ENCODE measurements at regions not wholly inside any gene's neighbourhood (a gene's known extent, or its start where the extent isn't known, plus 50 kb on each side); places are given as distances from the start of the nearest gene placed in this dataset.
"Not testable (repeated sequence)": the region's sequence is repeated elsewhere in the genome, so short reads cannot be mapped to it uniquely, and the experiment has no call there.

GRCh38 chr14:27757642-27758041 lies 1008.9 kb upstream of the FOXG1 start:
- DNase-seq (ENCODE audit: low read depth): not testable (repeated sequence)

- DNase-seq (ENCODE audit: low read depth): not testable (repeated sequence)
Measured at GRCh38 chr14:27760367-27760766, 1006.2 kb upstream of the FOXG1 start.

GRCh38 chr14:27799066-27800028 lies 967.2 kb upstream of the FOXG1 start:
- not testable (repeated sequence) for DNase-seq (ENCODE audit: low read depth)

- DNase-seq (ENCODE audit: low read depth): not testable (repeated sequence)
Measured at GRCh38 chr14:27817746-27818430, 948.7 kb upstream of the FOXG1 start.

GRCh38 chr14:27826149-27826548 lies 940.4 kb upstream of the FOXG1 start:
- not testable (repeated sequence) for DNase-seq (ENCODE audit: low read depth)

- not testable (repeated sequence) for DNase-seq (ENCODE audit: low read depth)
Measured at GRCh38 chr14:27831978-27832377, 934.6 kb upstream of the FOXG1 start.

- not testable (repeated sequence) for DNase-seq (ENCODE audit: low read depth)
Measured at GRCh38 chr14:27833001-27833400, 933.6 kb upstream of the FOXG1 start.

DNA sequence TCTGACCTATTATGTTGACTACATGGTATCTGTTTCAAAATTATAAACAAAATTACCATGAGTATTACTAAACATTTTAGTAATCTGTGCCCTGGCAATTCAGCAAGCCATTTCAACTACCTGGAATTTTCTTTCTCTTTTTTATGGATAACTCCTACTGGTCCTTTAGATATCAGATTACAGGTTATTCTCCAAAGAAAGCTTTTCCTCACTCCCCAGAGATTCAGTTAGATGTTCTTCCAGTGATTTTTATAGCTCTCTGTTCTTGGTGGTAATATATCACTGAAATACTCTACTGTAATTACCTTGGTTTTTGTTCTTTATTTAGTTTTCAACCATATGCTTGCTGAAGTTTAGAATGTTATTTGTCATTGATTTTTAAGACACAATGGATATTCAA lies 930.2 kb upstream of the FOXG1 start:
- DNase-seq (ENCODE audit: low read depth): no peak

- DNase-seq (ENCODE audit: low read depth): no peak
Measured at GRCh38 chr14:27845241-27845850, 921.2 kb upstream of the FOXG1 start.

DNA sequence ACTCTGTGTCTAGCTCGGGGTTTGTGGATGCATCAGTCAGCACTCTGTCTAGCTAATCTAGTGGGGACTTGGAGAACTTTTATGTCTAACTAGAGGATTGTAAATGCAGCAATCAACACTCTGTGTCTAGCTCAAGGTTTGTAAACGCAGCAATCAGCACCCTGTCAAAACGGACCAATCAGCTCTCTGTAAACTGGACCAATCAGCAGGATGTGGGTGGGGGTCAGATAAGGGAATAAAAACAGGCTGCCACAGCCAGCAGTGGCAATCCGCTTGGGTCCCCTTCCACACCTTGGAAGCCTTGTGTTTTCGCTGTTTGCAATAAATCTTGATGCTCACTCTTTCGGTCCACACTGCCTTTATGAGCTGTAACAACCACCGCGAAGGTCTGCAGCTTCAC lies 920.7 kb upstream of the FOXG1 start:
- DNase-seq (ENCODE audit: low read depth): no peak

DNA sequence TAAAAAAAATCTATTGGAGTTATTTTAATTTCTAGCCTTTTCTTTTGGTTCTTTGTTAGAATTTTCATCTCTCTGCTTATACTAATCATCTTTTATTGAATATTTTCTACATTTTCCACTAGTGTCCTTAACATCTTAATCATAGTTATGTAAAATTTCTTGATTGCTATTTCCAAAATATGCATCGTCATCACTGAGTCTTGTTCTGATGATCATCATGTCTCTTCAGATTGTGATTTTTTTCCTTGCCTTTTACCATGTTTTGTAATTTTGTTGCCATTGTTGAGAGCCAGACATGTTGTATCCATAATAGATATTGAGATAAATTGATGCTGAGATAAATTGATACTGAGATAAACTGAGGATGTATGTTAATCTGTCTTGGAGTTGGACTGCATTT lies 919.1 kb upstream of the FOXG1 start:
- DNase-seq (ENCODE audit: low read depth): not testable (repeated sequence)

DNA sequence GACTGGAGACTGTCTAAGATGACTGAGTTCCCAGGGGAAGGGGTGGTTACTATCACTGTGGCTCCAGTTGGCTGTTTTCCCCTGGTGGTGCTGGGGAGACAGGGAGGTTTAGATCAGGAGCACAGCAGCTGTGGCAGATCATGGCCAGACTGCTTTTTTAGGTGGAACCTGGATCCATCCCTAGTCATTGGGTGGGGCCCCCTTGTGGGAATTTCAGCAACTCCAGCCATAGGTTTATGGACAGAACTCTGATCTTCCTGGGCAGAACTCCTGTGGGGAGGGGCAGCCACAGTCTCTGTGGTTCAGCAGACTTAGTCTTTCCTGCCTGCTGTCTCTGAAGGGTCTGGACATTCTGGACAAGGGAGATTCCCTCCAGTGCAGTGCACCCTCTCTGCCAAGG lies 917.4 kb upstream of the FOXG1 start:
- DNase-seq (ENCODE audit: low read depth): not testable (repeated sequence)

DNA sequence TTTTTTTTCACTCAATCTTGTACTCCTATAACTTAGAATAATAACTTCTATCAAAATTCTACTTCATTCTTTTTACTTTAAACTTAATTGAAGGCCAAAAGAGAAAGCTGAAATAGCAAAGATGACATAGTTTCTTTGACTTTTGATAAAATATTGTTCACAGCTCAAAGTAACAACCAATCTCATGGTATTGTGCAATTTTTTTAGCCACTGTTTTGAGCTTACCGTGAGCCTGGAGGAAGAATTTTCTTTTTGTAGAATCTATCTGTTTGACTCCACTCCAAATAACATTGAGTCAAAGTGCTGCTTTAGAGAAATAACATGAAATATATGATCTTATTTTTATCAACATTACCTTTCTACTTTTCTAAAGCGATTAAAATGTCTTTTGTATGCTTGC lies 903.9 kb upstream of the FOXG1 start:
- DNase-seq (ENCODE audit: low read depth): no peak

- DNase-seq (ENCODE audit: low read depth): no peak
Measured at GRCh38 chr14:27863166-27863565, 903.4 kb upstream of the FOXG1 start.

GRCh38 chr14:27881063-27881462 lies 885.5 kb upstream of the FOXG1 start:
- no peak for DNase-seq (ENCODE audit: low read depth)

DNA sequence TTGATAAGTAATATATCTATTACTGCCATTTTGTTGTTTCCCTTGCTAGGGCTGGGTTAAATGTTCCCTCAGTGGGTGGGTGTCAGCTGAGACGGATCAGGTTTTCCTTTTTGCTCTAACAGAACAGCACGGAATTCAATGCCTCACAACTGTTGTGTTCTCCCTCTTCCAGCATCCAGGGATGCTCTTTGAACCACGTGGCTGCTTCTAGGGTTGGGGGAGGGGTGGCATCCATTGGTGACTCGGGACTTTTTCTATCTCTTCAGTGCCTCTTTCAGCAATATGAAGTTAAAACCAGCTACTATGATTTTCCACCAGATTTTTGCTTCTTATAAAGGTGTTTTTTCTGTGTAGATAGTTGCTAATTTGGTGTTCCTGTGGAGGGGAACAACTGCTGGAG lies 884.9 kb upstream of the FOXG1 start:
- no peak for DNase-seq (ENCODE audit: low read depth)

- no peak for DNase-seq (ENCODE audit: low read depth)
Measured at GRCh38 chr14:27886256-27886655, 880.3 kb upstream of the FOXG1 start.

DNA sequence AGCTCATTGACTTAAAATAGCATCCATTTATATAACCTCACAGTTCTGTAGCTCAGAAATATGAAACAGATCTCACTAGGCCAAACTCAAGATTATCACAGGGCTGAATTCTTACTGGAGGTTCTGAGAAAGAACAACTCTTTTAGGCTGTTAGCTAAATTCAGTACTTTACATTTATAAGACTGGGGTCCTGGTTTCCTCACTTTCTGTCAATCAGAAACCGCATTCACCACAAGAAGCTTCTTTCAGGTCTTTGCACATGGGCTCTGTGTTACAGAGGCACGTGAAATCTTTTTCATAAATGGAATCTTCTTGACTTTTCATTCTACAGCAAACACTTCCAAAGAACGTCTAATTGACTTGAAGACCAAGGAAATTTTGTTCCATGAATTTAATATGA lies 876.3 kb upstream of the FOXG1 start:
- DNase-seq (ENCODE audit: low read depth): no peak

DNA sequence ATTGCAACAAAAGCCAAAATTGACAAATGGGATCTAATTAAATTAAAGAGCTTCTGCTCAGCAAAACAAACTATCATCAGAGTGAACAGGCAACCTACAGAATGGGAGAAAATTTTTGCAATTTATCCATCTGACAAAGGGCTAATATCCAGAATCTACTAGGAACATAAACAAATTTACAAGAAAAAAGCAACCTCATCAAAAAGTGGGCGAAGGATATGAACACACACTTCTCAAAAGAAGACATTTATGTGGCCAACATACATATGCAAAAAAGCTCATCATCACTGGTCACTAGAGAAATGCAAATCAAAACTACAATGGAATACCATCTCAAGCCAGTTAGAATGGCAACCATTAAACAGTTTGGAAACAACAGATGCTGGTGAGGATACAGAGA lies 858.1 kb upstream of the FOXG1 start:
- not testable (repeated sequence) for DNase-seq (ENCODE audit: low read depth)

DNA sequence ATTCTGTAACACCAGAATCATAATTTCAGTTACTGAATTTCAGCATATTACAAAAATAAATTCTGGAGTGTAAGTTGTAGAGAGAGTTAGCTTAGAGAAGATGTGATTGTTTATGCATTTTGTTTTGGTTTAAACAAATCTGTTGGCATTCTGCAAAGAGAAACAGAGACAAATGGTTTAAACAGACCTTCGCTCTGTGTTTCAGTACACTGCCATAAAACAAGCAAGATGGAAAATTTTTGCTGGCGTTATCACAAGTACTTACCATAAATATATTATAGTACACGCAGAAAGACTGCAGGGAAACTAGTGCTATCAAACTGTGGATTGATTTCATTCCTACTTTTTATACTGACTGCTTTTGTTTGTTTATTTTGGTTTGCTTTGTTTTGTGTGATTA lies 850.3 kb upstream of the FOXG1 start:
- no peak for DNase-seq (ENCODE audit: low read depth)

GRCh38 chr14:27917896-27918295 lies 848.7 kb upstream of the FOXG1 start:
- no peak for DNase-seq (ENCODE audit: low read depth)

DNA sequence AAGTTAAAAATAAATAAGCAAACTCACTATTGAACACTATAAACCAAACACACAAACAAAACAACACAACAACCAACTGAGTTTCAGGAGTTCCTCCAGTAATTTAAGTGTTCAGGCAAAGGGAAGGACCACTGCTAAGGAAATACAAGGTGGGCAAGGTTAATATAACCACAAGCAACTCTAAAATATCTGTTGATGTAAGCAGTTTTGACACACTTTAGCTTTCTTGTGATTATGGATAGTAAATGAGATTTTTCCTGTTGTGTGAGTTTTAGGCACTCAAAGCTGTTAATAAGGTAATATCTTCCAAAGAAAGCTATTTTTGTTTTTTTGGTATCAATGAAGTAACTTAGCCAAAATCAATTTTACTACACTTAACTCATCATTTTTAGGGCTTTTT lies 839.1 kb upstream of the FOXG1 start:
- no peak for DNase-seq (ENCODE audit: low read depth)
